ENCODE measurements at regions not wholly inside any gene's neighbourhood (a gene's known extent, or its start where the extent isn't known, plus 50 kb on each side); places are given as distances from the start of the nearest gene placed in this dataset.

GRCh38 chr6:157731221-157731620, 91.8 kb upstream of the SNX9 start:
- H3K9me3 ChIP-seq: no peaks in the 10 kb centered on the region
- H3K79me2 ChIP-seq (ENCODE audit: insufficient read depth): no peaks in the 10 kb centered on the region
- no peaks in the 10 kb centered on the region for H4K20me1 ChIP-seq (ENCODE audit: insufficient read depth)
- TF ChIP-seq FOSL2 (IDR thresholded peaks at IDR 0.05; ENCODE audit: borderline replicate concordance, low read depth) (no peak), MXI1 (IDR thresholded peaks at IDR 0.05; ENCODE audit: low read depth, low read length) (no peak), NFIC (IDR thresholded peaks at IDR 0.05; ENCODE audit: borderline replicate concordance) (no peak), TCF12 (IDR thresholded peaks at IDR 0.05) (no peak), ZBTB33 (IDR thresholded peaks at IDR 0.05; ENCODE audit: borderline replicate concordance, low read depth) (no peak), RXRA (IDR thresholded peaks at IDR 0.05; ENCODE audit: borderline replicate concordance, low read depth) (no peak), SIN3A (IDR thresholded peaks at IDR 0.05; ENCODE audit: borderline replicate concordance, low read depth, low read length) (no peak), GATA2 (CRISPR knock-in tag; IDR thresholded peaks at IDR 0.05) (no peak), REST (IDR thresholded peaks at IDR 0.05; ENCODE audit: low read depth, low read length) (no peak), PBX3 (IDR thresholded peaks at IDR 0.05) (no peak)
- H3K4me1 ChIP-seq (ENCODE audit: control insufficient read depth in 1 of 2, insufficient read depth in 2 of 2, low read depth in 1 of 2, low read length in 1 of 2): peaks cover 0 to 6% of the 10 kb centered on the region in 2 experiments; a peak in 1 of 4 replicates
- WGBS (ENCODE audit: low lambda C conversion rate): 86% methylated on average over 5 of the region's 5 CpGs
- H3K9me2 ChIP-seq: no peaks in the 10 kb centered on the region
- H3K27ac ChIP-seq (ENCODE audit: low read depth in 2 of 2, low read length in 1 of 2): no peak overlapping the region
- no peaks in the 10 kb centered on the region for H3F3A ChIP-seq (replicated peaks; ENCODE audit: insufficient read depth)
- H3K4me3 ChIP-seq (ENCODE audit: low read depth in 2 of 2, low read length in 1 of 2): no peak overlapping the region
- no peak overlapping the region for H2AFZ ChIP-seq (ENCODE audit: low read depth)
- H3K4me2 ChIP-seq: no peak overlapping the region
- POLR2A ChIA-PET: no interaction called here
- CTCF ChIA-PET: no interaction called here
- H3K9ac ChIP-seq: no peak overlapping the region
- H3K27me3 ChIP-seq (ENCODE audit: insufficient read depth): no peaks in the 10 kb centered on the region
- no peak for DNase-seq
- H3K36me3 ChIP-seq (replicated peaks in 1 of 2; ENCODE audit: control insufficient read depth in 1 of 2, insufficient read depth in 2 of 2, low read length in 1 of 2): no peaks in the 10 kb centered on the region

GRCh38 chr6:157732007-157732406, 91.0 kb upstream of the SNX9 start:
- H4K20me1 ChIP-seq (ENCODE audit: insufficient read depth): no peaks in the 10 kb centered on the region
- H3K4me3 ChIP-seq (ENCODE audit: low read depth in 2 of 2, low read length in 1 of 2): no peak overlapping the region
- H3K79me2 ChIP-seq (ENCODE audit: insufficient read depth): no peaks in the 10 kb centered on the region
- CTCF ChIA-PET: no interaction called here
- POLR2A ChIA-PET: no interaction called here
- TF ChIP-seq EP300 (IDR thresholded peaks at IDR 0.05; ENCODE audit: borderline replicate concordance in 1 of 2, low read depth in 1 of 2, low read length in 1 of 2) (no peak), SMC3 (IDR thresholded peaks at IDR 0.05; ENCODE audit: low read depth, low read length) (no peak), MEF2A (IDR thresholded peaks at IDR 0.05; ENCODE audit: borderline replicate concordance, low read depth) (no peak), TEAD4 (IDR thresholded peaks at IDR 0.05; ENCODE audit: borderline replicate concordance, insufficient read depth) (no peak), GABPA (IDR thresholded peaks at IDR 0.05; ENCODE audit: low read depth) (no peak)
- H3K9ac ChIP-seq: no peak overlapping the region
- H3K4me2 ChIP-seq: no peak overlapping the region
- peaks cover 0 to 6% of the 10 kb centered on the region in 2 experiments; a peak in 1 of 4 replicates for H3K4me1 ChIP-seq (ENCODE audit: control insufficient read depth in 1 of 2, insufficient read depth in 2 of 2, low read depth in 1 of 2, low read length in 1 of 2)
- no peaks in the 10 kb centered on the region for H3K27me3 ChIP-seq (ENCODE audit: insufficient read depth)
- H3K36me3 ChIP-seq (replicated peaks in 1 of 2; ENCODE audit: control insufficient read depth in 1 of 2, insufficient read depth in 2 of 2, low read length in 1 of 2): no peaks in the 10 kb centered on the region
- no peak overlapping the region for H2AFZ ChIP-seq (ENCODE audit: low read depth)
- H3K9me2 ChIP-seq: no peaks in the 10 kb centered on the region
- no peak for DNase-seq
- H3F3A ChIP-seq (replicated peaks; ENCODE audit: insufficient read depth): no peaks in the 10 kb centered on the region
- H3K9me3 ChIP-seq: no peaks in the 10 kb centered on the region
- WGBS (ENCODE audit: low lambda C conversion rate): 79% methylated on average over 2 of the region's 2 CpGs
- no peak overlapping the region for H3K27ac ChIP-seq (ENCODE audit: low read depth in 2 of 2, low read length in 1 of 2)

Data from SK-N-SH (cell line).